BLaER1 (cell line): ENCODE measurements at regions not wholly inside any gene's neighbourhood (a gene's known extent, or its start where the extent isn't known, plus 50 kb on each side); places are given as distances from the start of the nearest gene placed in this dataset.

Source experiments
- H3K27ac ChIP-seq: shearing (Covaris generic); formaldehyde crosslinking; 2 replicates; pipeline ENCODE4 v1.8.1; 2022
- H3K27me3 ChIP-seq: shearing (Covaris generic); formaldehyde crosslinking; 2 replicates; pipeline ENCODE4 v1.8.1; 2022
- H3K36me3 ChIP-seq: shearing (Covaris generic); formaldehyde crosslinking; 2 replicates; pipeline ENCODE4 v1.8.1; 2022
- H3K4me1 ChIP-seq: shearing (Covaris generic); formaldehyde crosslinking; 2 replicates; pipeline ENCODE4 v1.8.1; 2022
- H3K4me2 ChIP-seq: shearing (Covaris generic); formaldehyde crosslinking; 2 replicates; pipeline ENCODE4 v1.8.1; 2022
- H3K4me3 ChIP-seq: shearing (Covaris generic); formaldehyde crosslinking; 2 replicates; pipeline ENCODE4 v1.8.1; 2022
- H3K9ac ChIP-seq: shearing (Covaris generic); formaldehyde crosslinking; 2 replicates; pipeline ENCODE4 v1.8.1; 2022
- H3K9me3 ChIP-seq: shearing (Covaris generic); formaldehyde crosslinking; 2 replicates; pipeline ENCODE4 v1.8.1; 2022
- H4K20me1 ChIP-seq: shearing (Covaris generic); formaldehyde crosslinking; 2 replicates; pipeline ENCODE4 v1.8.1; 2022
- Cebpa-rat ChIP-seq: shearing (Covaris generic); IDR thresholded peaks from 2 replicates; pipeline ENCODE4 v1.8.1; 2022

GRCh38 chr10:78555128-78555527, 513.6 kb upstream of the ZMIZ1 start:
- H3K9ac ChIP-seq: no peak overlapping the region
- no peaks in the 10 kb centered on the region for H4K20me1 ChIP-seq
- no peak overlapping the region for H3K4me2 ChIP-seq
- peaks cover 9% of the 10 kb centered on the region; the same call in 1 of the 2 replicates for H3K9me3 ChIP-seq
- no peaks in the 10 kb centered on the region for H3K27me3 ChIP-seq
- H3K36me3 ChIP-seq: no peaks in the 10 kb centered on the region
- H3K4me1 ChIP-seq: peaks cover 17% of the 10 kb centered on the region
- H3K27ac ChIP-seq: no peak overlapping the region
- TF ChIP-seq Cebpa-rat: no peak
- H3K4me3 ChIP-seq: no peak overlapping the region

GRCh38 chr10:78556705-78557432, 511.9 kb upstream of the ZMIZ1 start:
- no peak overlapping the region for H3K4me2 ChIP-seq
- H3K27ac ChIP-seq: no peak overlapping the region
- no peaks in the 10 kb centered on the region for H3K27me3 ChIP-seq
- no peaks in the 10 kb centered on the region for H3K36me3 ChIP-seq
- no peak overlapping the region for H3K4me3 ChIP-seq
- peaks cover 9% of the 10 kb centered on the region; the same call in 1 of the 2 replicates for H3K9me3 ChIP-seq
- peaks cover 6% of the 10 kb centered on the region for H3K4me1 ChIP-seq
- no peaks in the 10 kb centered on the region for H4K20me1 ChIP-seq
- no peak overlapping the region for H3K9ac ChIP-seq
- no peak for TF ChIP-seq Cebpa-rat

GRCh38 chr10:78557433-78557925, 511.3 kb upstream of the ZMIZ1 start:
- H3K27ac ChIP-seq: no peak overlapping the region
- no peak overlapping the region for H3K9ac ChIP-seq
- H3K36me3 ChIP-seq: no peaks in the 10 kb centered on the region
- peaks cover 9% of the 10 kb centered on the region; the same call in 1 of the 2 replicates for H3K9me3 ChIP-seq
- H3K4me3 ChIP-seq: no peak overlapping the region
- no peaks in the 10 kb centered on the region for H3K27me3 ChIP-seq
- no peaks in the 10 kb centered on the region for H3K4me1 ChIP-seq
- TF ChIP-seq Cebpa-rat: no peak
- H3K4me2 ChIP-seq: no peak overlapping the region
- no peaks in the 10 kb centered on the region for H4K20me1 ChIP-seq

- H3K27ac ChIP-seq: no peak overlapping the region
- no peak overlapping the region for H3K4me3 ChIP-seq
- H3K9me3 ChIP-seq: no peaks in the 10 kb centered on the region
- no peaks in the 10 kb centered on the region for H3K27me3 ChIP-seq
- H3K9ac ChIP-seq: no peak overlapping the region
- H3K36me3 ChIP-seq: no peaks in the 10 kb centered on the region
- H3K4me2 ChIP-seq: no peak overlapping the region
- no peaks in the 10 kb centered on the region; the same call in 1 of the 2 replicates for H4K20me1 ChIP-seq
- TF ChIP-seq Cebpa-rat: no peak
- H3K4me1 ChIP-seq: no peaks in the 10 kb centered on the region
These were observed 509.0 kb upstream of the ZMIZ1 start for GRCh38 chr10:78559661-78560340.

- H3K36me3 ChIP-seq: no peaks in the 10 kb centered on the region
- no peak for TF ChIP-seq Cebpa-rat
- H3K4me3 ChIP-seq: no peak overlapping the region
- H3K4me2 ChIP-seq: no peak overlapping the region
- no peaks in the 10 kb centered on the region; the same call in 1 of the 2 replicates for H4K20me1 ChIP-seq
- no peaks in the 10 kb centered on the region for H3K27me3 ChIP-seq
- H3K4me1 ChIP-seq: no peaks in the 10 kb centered on the region
- H3K9ac ChIP-seq: no peak overlapping the region
- no peaks in the 10 kb centered on the region for H3K9me3 ChIP-seq
- H3K27ac ChIP-seq: no peak overlapping the region
These were observed 508.5 kb upstream of the ZMIZ1 start for GRCh38 chr10:78560341-78560688.

GRCh38 chr10:78563314-78563713, 505.5 kb upstream of the ZMIZ1 start:
- H4K20me1 ChIP-seq: no peaks in the 10 kb centered on the region; the same call in 1 of the 2 replicates
- no peak overlapping the region for H3K27ac ChIP-seq
- no peaks in the 10 kb centered on the region for H3K27me3 ChIP-seq
- no peak overlapping the region for H3K9ac ChIP-seq
- H3K36me3 ChIP-seq: no peaks in the 10 kb centered on the region
- TF ChIP-seq Cebpa-rat: no peak
- H3K4me2 ChIP-seq: no peak overlapping the region
- no peaks in the 10 kb centered on the region for H3K9me3 ChIP-seq
- H3K4me3 ChIP-seq: no peak overlapping the region
- no peaks in the 10 kb centered on the region for H3K4me1 ChIP-seq

GRCh38 chr10:78565841-78566240, 502.9 kb upstream of the ZMIZ1 start:
- Histone ChIP-seq H3K4me3 (no peak overlapping the region), H3K27me3 (no peaks in the 10 kb centered on the region), H3K36me3 (no peaks in the 10 kb centered on the region)

GRCh38 chr10:78566284-78567111, 502.3 kb upstream of the ZMIZ1 start:
- H3K27ac ChIP-seq: no peak overlapping the region
- H3K36me3 ChIP-seq: no peaks in the 10 kb centered on the region
- no peak overlapping the region for H3K4me2 ChIP-seq
- no peak overlapping the region for H3K9ac ChIP-seq
- no peak for TF ChIP-seq Cebpa-rat
- no peak overlapping the region for H3K4me3 ChIP-seq
- no peaks in the 10 kb centered on the region; the same call in 1 of the 2 replicates for H4K20me1 ChIP-seq
- H3K9me3 ChIP-seq: no peaks in the 10 kb centered on the region
- H3K4me1 ChIP-seq: no peaks in the 10 kb centered on the region
- H3K27me3 ChIP-seq: no peaks in the 10 kb centered on the region

More at GRCh38 chr10:78565841-78566240, 502.9 kb upstream of the ZMIZ1 start:
- Histone ChIP-seq H4K20me1 (no peaks in the 10 kb centered on the region; the same call in 1 of the 2 replicates), H3K27ac (no peak overlapping the region), H3K4me1 (no peaks in the 10 kb centered on the region), H3K4me2 (no peak overlapping the region), H3K9me3 (no peaks in the 10 kb centered on the region), H3K9ac (no peak overlapping the region)
- TF ChIP-seq Cebpa-rat: no peak

GRCh38 chr10:78567680-78568455, 500.9 kb upstream of the ZMIZ1 start:
- no peak for TF ChIP-seq Cebpa-rat
- H3K9ac ChIP-seq: no peak overlapping the region
- H3K4me1 ChIP-seq: no peaks in the 10 kb centered on the region
- no peak overlapping the region for H3K27ac ChIP-seq
- no peak overlapping the region for H3K4me2 ChIP-seq
- no peaks in the 10 kb centered on the region for H3K27me3 ChIP-seq
- H3K4me3 ChIP-seq: no peak overlapping the region
- no peaks in the 10 kb centered on the region; the same call in 1 of the 2 replicates for H4K20me1 ChIP-seq
- no peaks in the 10 kb centered on the region for H3K9me3 ChIP-seq
- no peaks in the 10 kb centered on the region for H3K36me3 ChIP-seq
